Neural cell (in vitro differentiated cells): ENCODE measurements at regions not wholly inside any gene's neighbourhood (a gene's known extent, or its start where the extent isn't known, plus 50 kb on each side); places are given as distances from the start of the nearest gene placed in this dataset.

Experiments used
- H2AFZ ChIP-seq: fragments of 200-600, 300-800 bp; sonication (generic), shearing (Covaris generic); 2 replicates; pipeline ENCODE4 v1.6.0; 2014; ENCODE audit warnings: low read depth, mild to moderate bottlenecking, antibody characterized with exemption, low read length, moderate library complexity
- H3F3A ChIP-seq: fragments of 200-600 bp; shearing (Covaris generic); 2 replicates; pipeline ENCODE4 v1.6.1; 2016; ENCODE audit warnings: mild to moderate bottlenecking, moderate library complexity, mixed read lengths, antibody characterized with exemption, low read length; ENCODE audit not compliant: insufficient read depth, poor library complexity, severe bottlenecking
- H3K27ac ChIP-seq: fragments of 200-600, 300-800 bp; sonication (generic), shearing (Covaris generic); 2 replicates; pipeline ENCODE4 v1.5.1; 2014; ENCODE audit warnings: mild to moderate bottlenecking, low read length, moderate library complexity
- H3K27me3 ChIP-seq: fragments of 300-800, 200-600 bp; sonication (generic), shearing (Covaris generic); 2 replicates; pipeline ENCODE4 v1.6.0; 2014; ENCODE audit warnings: mild to moderate bottlenecking, low read depth, low read length, moderate library complexity; ENCODE audit not compliant: insufficient read depth
- H3K36me3 ChIP-seq: fragments of 300-800, 200-600 bp; sonication (generic), shearing (Covaris generic); 2 replicates; pipeline ENCODE4 v1.5.1; 2014; ENCODE audit warnings: mild to moderate bottlenecking, antibody characterized with exemption, low read length, moderate library complexity; ENCODE audit not compliant: insufficient read depth
- H3K4me2 ChIP-seq: fragments of 300-800, 200-600 bp; sonication (generic), shearing (Covaris generic); 2 replicates; pipeline ENCODE4 v1.6.0; 2014; ENCODE audit warnings: mild to moderate bottlenecking, low read length
- H3K4me3 ChIP-seq: fragments of 300-800, 200-600 bp; sonication (generic), shearing (Covaris generic); 2 replicates; pipeline ENCODE4 v1.5.1; 2014; ENCODE audit warnings: mild to moderate bottlenecking, low read length, moderate library complexity
- H3K79me2 ChIP-seq: fragments of 200-600 bp; shearing (Covaris generic); replicated peaks from 2 replicates; pipeline ENCODE4 v1.6.0; 2014; ENCODE audit warnings: mild to moderate bottlenecking, low read length, moderate library complexity; ENCODE audit not compliant: insufficient read depth
- H3K9ac ChIP-seq: fragments of 300-800, 200-600 bp; sonication (generic), shearing (Covaris generic); 2 replicates; pipeline ENCODE4 v1.6.1; 2016; ENCODE audit warnings: mild to moderate bottlenecking, low read length, mixed read lengths
- H3K9me2 ChIP-seq: fragments of 200-600 bp; shearing (Covaris generic); 2 replicates; pipeline ENCODE4 v1.6.1; 2016; ENCODE audit warnings: mild to moderate bottlenecking, low read length, mixed read lengths; ENCODE audit not compliant: insufficient read depth
- H3K9me3 ChIP-seq: fragments of 200-600, 300-800 bp; sonication (generic), shearing (Covaris generic); 2 replicates; pipeline ENCODE4 v1.6.1; 2016; ENCODE audit warnings: mild to moderate bottlenecking, mixed run types, low read length, moderate library complexity, mixed read lengths
- H4K20me1 ChIP-seq: fragments of 200-600 bp; shearing (Covaris generic); 2 replicates; pipeline ENCODE4 v1.6.1; 2016; ENCODE audit warnings: mild to moderate bottlenecking, mixed run types; ENCODE audit not compliant: insufficient read depth
- EP300 ChIP-seq: fragments of 450-650 bp; conservative IDR thresholded peaks from 2 replicates; pipeline ENCODE4 v1.6.1; 2014; ENCODE audit warnings: antibody characterized with exemption, mild to moderate bottlenecking, moderate library complexity; ENCODE audit not compliant: poor library complexity, severe bottlenecking
- EZH2 ChIP-seq: fragments of 200-600, 300-800 bp; shearing (Covaris generic), sonication (generic); IDR thresholded peaks from 2 replicates; pipeline ENCODE4 v1.6.1; 2014; ENCODE audit warnings: antibody characterized with exemption, low read length, borderline replicate concordance, mild to moderate bottlenecking; ENCODE audit not compliant: insufficient read depth, poor library complexity, severe bottlenecking
- MXI1 ChIP-seq: fragments of 450-650 bp; conservative IDR thresholded peaks from 2 replicates; pipeline ENCODE4 v1.6.1; 2014; ENCODE audit warnings: antibody characterized with exemption, mild to moderate bottlenecking; ENCODE audit not compliant: poor library complexity, severe bottlenecking
- POLR2AphosphoS5 ChIP-seq: IDR thresholded peaks from 2 replicates; pipeline ENCODE4 v1.6.1; 2012
- RAD21 ChIP-seq: fragments of 450-650 bp; conservative IDR thresholded peaks from 2 replicates; pipeline ENCODE4 v1.6.1; 2014; ENCODE audit warnings: antibody characterized with exemption, mild to moderate bottlenecking, moderate library complexity
- SMC3 ChIP-seq: fragments of 450-650 bp; conservative IDR thresholded peaks from 2 replicates; pipeline ENCODE4 v1.6.1; 2014; ENCODE audit warnings: antibody characterized with exemption, mild to moderate bottlenecking, moderate library complexity; ENCODE audit not compliant: poor library complexity
- TAF1 ChIP-seq: IDR thresholded peaks from 2 replicates; pipeline ENCODE4 v1.6.1; 2012; ENCODE audit warnings: low read depth
- TF ChIP-seq, protein P1 (sequence below): IDR thresholded peaks from 2 replicates; pipeline ENCODE4 v1.6.1; 2012; ENCODE audit warnings: borderline replicate concordance
- TF ChIP-seq, protein P2 (sequence below): fragments of 450-650 bp; IDR thresholded peaks from 2 replicates; pipeline ENCODE4 v1.5.1; 2014; ENCODE audit warnings: antibody characterized with exemption, mild to moderate bottlenecking, moderate library complexity; ENCODE audit not compliant: poor library complexity, severe bottlenecking

DNA sequence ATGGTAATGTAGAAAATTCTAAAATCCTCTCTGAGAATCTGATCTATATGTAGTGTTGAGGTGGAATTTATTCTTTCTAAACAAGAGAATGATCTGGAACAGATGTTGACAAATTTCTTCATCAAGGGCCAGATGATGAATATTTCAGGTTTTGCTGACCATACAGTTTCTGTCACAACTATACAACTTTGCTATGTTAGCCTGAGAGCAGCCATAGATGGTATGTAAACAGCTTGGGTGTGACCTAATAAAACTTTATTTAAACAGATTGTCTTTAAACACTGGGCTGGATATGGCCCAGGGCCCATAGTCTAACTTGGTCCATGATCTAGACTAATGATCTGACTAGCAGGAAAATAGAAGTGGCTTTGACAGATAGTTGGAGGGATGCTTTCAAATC is 213.6 kb upstream of the CELF2 start:
- H3K79me2 ChIP-seq = no peaks in the 10 kb centered on the region
- H3K27ac ChIP-seq = no peak overlapping the region
- no peaks in the 10 kb centered on the region for H3K9me3 ChIP-seq
- H2AFZ ChIP-seq = no peak overlapping the region
- no peaks in the 10 kb centered on the region for H3K9me2 ChIP-seq
- H3K9ac ChIP-seq = no peak overlapping the region
- no peaks in the 10 kb centered on the region for H3F3A ChIP-seq
- H3K27me3 ChIP-seq = no peaks in the 10 kb centered on the region
- H3K36me3 ChIP-seq = no peaks in the 10 kb centered on the region
- no peak for TF ChIP-seq EP300
- H3K4me2 ChIP-seq = no peak overlapping the region
- H4K20me1 ChIP-seq = no peaks in the 10 kb centered on the region
- no peak overlapping the region for H3K4me3 ChIP-seq

DNA sequence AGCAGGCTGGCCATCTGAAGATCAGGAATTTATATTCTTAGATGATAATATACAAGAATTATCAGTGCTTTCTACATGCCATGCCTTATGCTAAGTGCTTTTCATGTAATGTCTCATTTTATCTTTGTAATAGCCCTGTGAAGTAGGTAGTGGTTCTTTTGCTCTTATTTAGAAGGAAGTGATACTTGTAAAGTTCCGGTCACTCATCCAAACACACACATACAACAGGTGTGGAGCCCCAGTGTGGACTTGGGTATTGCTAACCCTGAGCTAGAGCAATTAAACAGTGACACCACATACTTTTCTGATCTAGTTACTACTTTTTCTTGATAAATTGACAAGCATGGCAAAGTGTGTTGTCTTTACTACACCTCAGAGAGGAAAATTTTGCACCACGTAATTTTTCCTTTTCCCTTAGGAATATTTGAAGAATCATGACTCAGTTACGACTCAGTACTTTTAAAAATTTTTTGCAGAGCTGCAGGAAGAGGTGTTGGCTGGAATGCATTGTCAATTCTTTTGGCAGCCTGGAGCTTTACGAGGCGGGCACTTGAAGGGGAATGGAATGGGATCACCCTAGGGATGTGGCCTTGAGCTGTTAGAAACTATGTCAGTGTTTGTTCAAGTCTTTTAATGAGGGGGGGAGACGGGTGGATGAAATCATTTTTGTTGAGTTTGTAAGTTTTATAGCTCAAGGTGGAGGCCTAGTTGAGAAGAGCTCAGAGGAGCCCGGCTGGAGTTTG is 212.5 kb upstream of the CELF2 start:
- H3F3A ChIP-seq = no peaks in the 10 kb centered on the region
- H3K79me2 ChIP-seq = no peaks in the 10 kb centered on the region
- no peak overlapping the region for H3K27ac ChIP-seq
- H3K9me2 ChIP-seq = no peaks in the 10 kb centered on the region
- no peaks in the 10 kb centered on the region for H3K9me3 ChIP-seq
- no peak overlapping the region for H3K9ac ChIP-seq
- TF ChIP-seq SMC3 = no peak
- no peak for TF ChIP-seq RAD21
- TF ChIP-seq, protein P1, sequence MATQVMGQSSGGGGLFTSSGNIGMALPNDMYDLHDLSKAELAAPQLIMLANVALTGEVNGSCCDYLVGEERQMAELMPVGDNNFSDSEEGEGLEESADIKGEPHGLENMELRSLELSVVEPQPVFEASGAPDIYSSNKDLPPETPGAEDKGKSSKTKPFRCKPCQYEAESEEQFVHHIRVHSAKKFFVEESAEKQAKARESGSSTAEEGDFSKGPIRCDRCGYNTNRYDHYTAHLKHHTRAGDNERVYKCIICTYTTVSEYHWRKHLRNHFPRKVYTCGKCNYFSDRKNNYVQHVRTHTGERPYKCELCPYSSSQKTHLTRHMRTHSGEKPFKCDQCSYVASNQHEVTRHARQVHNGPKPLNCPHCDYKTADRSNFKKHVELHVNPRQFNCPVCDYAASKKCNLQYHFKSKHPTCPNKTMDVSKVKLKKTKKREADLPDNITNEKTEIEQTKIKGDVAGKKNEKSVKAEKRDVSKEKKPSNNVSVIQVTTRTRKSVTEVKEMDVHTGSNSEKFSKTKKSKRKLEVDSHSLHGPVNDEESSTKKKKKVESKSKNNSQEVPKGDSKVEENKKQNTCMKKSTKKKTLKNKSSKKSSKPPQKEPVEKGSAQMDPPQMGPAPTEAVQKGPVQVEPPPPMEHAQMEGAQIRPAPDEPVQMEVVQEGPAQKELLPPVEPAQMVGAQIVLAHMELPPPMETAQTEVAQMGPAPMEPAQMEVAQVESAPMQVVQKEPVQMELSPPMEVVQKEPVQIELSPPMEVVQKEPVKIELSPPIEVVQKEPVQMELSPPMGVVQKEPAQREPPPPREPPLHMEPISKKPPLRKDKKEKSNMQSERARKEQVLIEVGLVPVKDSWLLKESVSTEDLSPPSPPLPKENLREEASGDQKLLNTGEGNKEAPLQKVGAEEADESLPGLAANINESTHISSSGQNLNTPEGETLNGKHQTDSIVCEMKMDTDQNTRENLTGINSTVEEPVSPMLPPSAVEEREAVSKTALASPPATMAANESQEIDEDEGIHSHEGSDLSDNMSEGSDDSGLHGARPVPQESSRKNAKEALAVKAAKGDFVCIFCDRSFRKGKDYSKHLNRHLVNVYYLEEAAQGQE = no peak
- TF ChIP-seq, protein P2, sequence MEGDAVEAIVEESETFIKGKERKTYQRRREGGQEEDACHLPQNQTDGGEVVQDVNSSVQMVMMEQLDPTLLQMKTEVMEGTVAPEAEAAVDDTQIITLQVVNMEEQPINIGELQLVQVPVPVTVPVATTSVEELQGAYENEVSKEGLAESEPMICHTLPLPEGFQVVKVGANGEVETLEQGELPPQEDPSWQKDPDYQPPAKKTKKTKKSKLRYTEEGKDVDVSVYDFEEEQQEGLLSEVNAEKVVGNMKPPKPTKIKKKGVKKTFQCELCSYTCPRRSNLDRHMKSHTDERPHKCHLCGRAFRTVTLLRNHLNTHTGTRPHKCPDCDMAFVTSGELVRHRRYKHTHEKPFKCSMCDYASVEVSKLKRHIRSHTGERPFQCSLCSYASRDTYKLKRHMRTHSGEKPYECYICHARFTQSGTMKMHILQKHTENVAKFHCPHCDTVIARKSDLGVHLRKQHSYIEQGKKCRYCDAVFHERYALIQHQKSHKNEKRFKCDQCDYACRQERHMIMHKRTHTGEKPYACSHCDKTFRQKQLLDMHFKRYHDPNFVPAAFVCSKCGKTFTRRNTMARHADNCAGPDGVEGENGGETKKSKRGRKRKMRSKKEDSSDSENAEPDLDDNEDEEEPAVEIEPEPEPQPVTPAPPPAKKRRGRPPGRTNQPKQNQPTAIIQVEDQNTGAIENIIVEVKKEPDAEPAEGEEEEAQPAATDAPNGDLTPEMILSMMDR = no peak
- no peak for TF ChIP-seq MXI1
- no peaks in the 10 kb centered on the region for H4K20me1 ChIP-seq
- no peaks in the 10 kb centered on the region for H3K36me3 ChIP-seq
- no peak overlapping the region for H3K4me3 ChIP-seq
- no peak overlapping the region for H2AFZ ChIP-seq
- no peak overlapping the region for H3K4me2 ChIP-seq
- H3K27me3 ChIP-seq = no peaks in the 10 kb centered on the region

DNA sequence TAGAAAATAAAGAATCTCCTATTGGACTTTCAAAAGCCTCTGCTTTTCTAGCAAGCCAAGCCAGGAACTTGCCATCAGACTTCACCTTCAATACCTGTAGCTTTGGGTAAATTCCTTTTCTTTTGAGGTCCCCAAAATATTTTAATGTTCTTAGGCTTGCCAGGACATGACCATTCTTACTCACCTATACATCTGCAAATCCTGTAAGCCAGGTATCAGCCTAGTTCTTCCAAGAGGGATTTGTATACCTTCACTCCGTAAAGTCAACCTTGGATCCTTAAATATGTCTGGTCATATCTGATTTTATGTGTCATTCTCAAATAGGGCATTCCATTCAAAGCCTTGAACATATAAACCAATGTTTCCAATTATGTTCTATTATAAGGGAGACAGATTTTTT is 210.6 kb upstream of the CELF2 start:
- no peaks in the 10 kb centered on the region for H4K20me1 ChIP-seq
- H3K27ac ChIP-seq = no peak overlapping the region
- H3K4me2 ChIP-seq = no peak overlapping the region
- H3K9me2 ChIP-seq = no peaks in the 10 kb centered on the region
- no peaks in the 10 kb centered on the region for H3K79me2 ChIP-seq
- H3F3A ChIP-seq = no peaks in the 10 kb centered on the region
- no peaks in the 10 kb centered on the region for H3K27me3 ChIP-seq
- no peak overlapping the region for H3K4me3 ChIP-seq
- H3K9ac ChIP-seq = no peak overlapping the region
- no peaks in the 10 kb centered on the region for H3K36me3 ChIP-seq
- TF ChIP-seq RAD21 (no peak), SMC3 (no peak), EP300 (no peak), POLR2AphosphoS5 (no peak), TAF1 (no peak), EZH2 (no peak), MXI1 (no peak)
- TF ChIP-seq, protein P2 = no peak
- TF ChIP-seq, protein P1 = no peak
- no peaks in the 10 kb centered on the region for H3K9me3 ChIP-seq
- H2AFZ ChIP-seq = no peak overlapping the region
